ENCODE measurements at regions not wholly inside any gene's neighbourhood (a gene's known extent, or its start where the extent isn't known, plus 50 kb on each side); places are given as distances from the start of the nearest gene placed in this dataset.

DNA sequence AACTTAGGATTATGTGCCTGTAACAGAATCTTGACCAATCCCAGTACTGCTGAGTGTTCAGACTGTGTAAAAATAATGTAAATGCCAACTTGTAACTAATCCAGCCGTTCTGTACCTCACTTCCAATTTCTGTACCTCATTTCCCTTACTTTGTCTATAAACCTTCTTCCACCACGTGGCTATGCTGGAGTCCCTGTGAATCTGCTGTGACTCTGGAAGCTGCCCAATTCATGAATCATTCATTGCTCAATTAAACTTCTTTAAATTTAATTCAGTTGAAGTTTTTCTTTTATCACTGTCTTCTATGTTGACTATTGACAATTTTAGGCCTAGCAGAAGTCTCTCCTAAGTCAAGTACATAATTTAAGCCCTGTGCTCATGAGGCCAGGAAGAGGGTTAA lies 215.3 kb upstream of the RHOBTB1 start:
- peak; percentile 24 to 74 for DNase-seq (ENCODE audit: low read depth in 2 of 2)
- TF ChIP-seq, protein P1, sequence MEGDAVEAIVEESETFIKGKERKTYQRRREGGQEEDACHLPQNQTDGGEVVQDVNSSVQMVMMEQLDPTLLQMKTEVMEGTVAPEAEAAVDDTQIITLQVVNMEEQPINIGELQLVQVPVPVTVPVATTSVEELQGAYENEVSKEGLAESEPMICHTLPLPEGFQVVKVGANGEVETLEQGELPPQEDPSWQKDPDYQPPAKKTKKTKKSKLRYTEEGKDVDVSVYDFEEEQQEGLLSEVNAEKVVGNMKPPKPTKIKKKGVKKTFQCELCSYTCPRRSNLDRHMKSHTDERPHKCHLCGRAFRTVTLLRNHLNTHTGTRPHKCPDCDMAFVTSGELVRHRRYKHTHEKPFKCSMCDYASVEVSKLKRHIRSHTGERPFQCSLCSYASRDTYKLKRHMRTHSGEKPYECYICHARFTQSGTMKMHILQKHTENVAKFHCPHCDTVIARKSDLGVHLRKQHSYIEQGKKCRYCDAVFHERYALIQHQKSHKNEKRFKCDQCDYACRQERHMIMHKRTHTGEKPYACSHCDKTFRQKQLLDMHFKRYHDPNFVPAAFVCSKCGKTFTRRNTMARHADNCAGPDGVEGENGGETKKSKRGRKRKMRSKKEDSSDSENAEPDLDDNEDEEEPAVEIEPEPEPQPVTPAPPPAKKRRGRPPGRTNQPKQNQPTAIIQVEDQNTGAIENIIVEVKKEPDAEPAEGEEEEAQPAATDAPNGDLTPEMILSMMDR (IDR thresholded peaks at IDR 0.05; ENCODE audit: low read depth, low read length): no peak
- no peak overlapping the region for H3K4me3 ChIP-seq (replicated peaks in 1 of 2; ENCODE audit: low read depth in 2 of 2, low read length in 2 of 2)

DNA sequence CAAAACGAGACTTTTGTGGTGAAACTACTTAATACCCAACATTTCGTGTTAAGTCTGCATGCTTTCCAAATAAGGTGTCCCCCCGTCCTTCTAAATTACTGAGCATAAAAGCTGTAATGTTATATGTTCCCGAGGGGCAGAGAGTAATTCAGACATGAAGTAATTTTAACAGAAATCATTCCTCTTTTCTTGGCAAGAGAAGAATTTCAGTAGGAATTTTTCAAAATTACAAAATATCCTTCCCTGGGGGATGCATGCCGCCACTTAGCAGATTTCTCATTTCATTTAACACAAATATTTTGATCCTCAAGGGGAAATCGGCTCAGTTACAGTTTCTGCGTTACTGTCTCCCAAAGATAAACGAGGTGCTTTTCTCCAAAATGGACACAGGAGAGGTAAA lies 213.2 kb upstream of the RHOBTB1 start:
- TF ChIP-seq, protein P1 (IDR thresholded peaks at IDR 0.05; ENCODE audit: low read depth, low read length): no peak
- peak; percentile 34 to 61 for DNase-seq (ENCODE audit: low read depth in 2 of 2)
- no peak overlapping the region for H3K4me3 ChIP-seq (replicated peaks in 1 of 2; ENCODE audit: low read depth in 2 of 2, low read length in 2 of 2)

DNA sequence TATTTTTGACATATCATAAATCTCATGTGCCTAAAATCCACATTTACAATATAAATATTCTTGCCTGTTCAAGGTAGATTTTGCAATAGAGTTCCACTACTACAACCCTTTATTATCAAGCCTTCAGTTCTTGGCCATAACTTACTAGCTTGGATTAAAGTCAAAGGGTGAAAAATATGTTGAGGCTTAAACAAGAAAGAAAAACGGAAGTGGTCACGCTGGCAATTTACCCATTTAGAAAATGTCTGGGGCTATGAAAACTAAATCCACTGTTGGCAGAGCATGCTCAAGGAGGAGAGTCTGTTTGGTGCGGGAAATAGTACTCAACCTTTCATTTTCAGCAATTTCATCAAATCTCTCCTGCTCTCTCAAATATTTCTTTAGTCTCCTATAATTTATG lies 209.8 kb upstream of the RHOBTB1 start:
- no peak overlapping the region for H3K4me3 ChIP-seq (replicated peaks in 1 of 2; ENCODE audit: low read depth in 2 of 2, low read length in 2 of 2)
- TF ChIP-seq, protein P1 (IDR thresholded peaks at IDR 0.05; ENCODE audit: low read depth, low read length): no peak
- peak in 1 of 2 donors; percentile 57 for DNase-seq (ENCODE audit: low read depth in 2 of 2)

DNA sequence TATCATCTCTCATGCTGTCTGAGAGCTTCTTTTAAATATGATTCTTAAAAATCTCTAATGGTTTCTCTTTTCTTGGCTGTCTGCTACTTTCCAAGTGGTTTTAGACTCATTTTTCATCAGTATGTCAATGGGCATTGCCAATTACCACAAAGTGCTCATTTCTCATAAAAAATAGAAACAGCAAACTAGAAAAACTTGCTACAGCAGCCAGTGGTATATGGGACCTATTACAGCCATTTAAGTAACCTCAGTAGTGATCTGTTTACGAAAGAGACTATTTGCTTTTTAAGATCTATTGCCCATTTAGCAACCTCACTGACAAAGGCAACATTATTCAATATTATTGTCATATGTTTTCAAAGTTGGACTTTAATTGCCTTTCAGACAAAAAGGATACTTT lies 207.1 kb upstream of the RHOBTB1 start:
- no peak for DNase-seq (ENCODE audit: low read depth in 2 of 2)
- TF ChIP-seq, protein P1 (IDR thresholded peaks at IDR 0.05; ENCODE audit: low read depth, low read length): no peak
- no peak overlapping the region for H3K4me3 ChIP-seq (replicated peaks in 1 of 2; ENCODE audit: low read depth in 2 of 2, low read length in 2 of 2)

DNA sequence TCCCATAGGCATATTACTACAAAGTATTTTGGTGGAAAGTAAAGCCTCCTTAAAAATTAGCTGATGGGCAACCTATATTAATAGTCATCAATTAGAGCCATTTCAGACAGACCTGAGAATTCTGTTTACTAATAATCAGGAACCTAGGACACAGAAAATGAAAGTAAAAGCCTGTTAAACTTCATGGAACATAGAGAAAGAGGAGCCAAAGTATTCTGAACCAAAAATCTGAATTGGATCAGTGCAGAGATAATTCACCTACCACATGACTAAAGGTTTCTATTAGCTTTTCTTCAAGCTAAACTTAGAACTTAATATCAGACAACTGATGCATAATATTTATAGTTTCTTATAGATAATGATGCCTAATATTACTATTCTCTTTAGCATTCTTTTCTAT lies 204.5 kb upstream of the RHOBTB1 start:
- DNase-seq (ENCODE audit: low read depth in 2 of 2): no peak
- TF ChIP-seq, protein P1 (IDR thresholded peaks at IDR 0.05; ENCODE audit: low read depth, low read length): no peak

DNA sequence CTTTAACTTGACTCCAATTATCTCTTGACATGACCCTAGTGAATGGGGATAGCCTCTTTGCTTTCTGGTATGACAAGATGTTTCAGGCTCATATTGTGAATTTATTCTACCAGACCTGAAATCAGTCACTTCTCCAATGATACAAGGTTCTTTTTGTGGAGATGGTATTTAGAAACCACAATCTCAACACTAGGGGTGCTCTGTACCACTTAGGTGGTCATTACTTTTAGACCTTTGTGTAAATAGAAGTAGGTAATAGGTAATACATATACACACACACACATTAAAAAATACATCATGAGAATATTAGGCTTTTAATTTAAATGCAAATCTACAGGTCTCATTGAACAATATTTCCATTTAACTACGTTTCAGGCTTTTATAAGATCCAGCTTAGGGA lies 199.0 kb upstream of the RHOBTB1 start:
- TF ChIP-seq, protein P1 (IDR thresholded peaks at IDR 0.05; ENCODE audit: low read depth, low read length): no peak
- no peak for DNase-seq (ENCODE audit: low read depth in 2 of 2)
- H3K4me3 ChIP-seq (replicated peaks in 1 of 2; ENCODE audit: low read depth in 2 of 2, low read length in 2 of 2): no peak overlapping the region

More for the DNA sequence above, 204.5 kb upstream of the RHOBTB1 start:
- no peak overlapping the region for H3K4me3 ChIP-seq (replicated peaks in 1 of 2; ENCODE audit: low read depth in 2 of 2, low read length in 2 of 2)

DNA sequence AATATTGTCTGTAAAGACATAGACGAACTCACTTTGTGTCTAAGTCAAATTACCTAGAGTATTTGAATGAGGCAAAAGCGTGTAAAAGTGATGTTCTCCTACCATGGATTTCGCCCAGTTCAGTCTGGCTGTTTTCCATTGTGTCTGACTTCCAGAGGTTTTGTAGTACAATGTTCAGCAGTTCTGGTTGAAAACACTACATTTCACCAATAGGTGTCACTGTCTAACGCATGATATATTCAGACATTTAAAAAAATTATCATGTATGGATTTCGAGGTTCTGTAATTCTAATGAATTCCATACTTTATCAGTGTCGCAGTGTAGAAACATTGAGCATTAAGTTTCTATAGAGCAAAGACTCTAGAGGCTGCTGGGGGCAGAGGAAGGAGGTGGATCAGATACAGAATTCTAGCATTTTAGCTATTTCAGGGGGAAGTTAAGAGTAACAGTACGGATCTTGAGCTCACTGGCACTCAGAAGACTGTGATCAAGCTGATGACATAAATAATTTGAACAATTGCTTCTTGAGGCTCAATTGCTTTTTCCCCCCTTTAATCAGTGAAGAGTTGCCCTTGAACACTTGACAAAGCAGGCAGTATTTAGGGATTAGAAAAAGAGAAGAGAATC lies 196.9 kb upstream of the RHOBTB1 start:
- TF ChIP-seq, protein P1 (IDR thresholded peaks at IDR 0.05; ENCODE audit: low read depth, low read length): peak; percentile 51
- H3K4me3 ChIP-seq (replicated peaks in 1 of 2; ENCODE audit: low read depth in 2 of 2, low read length in 2 of 2): no peak overlapping the region
- peak; percentile 82 to 83 for DNase-seq (ENCODE audit: low read depth in 2 of 2)

Measured in cardiac fibroblast (primary cell).